Activated CD4-positive, alpha-beta T cell treated with anti-CD3 and anti-CD28 coated beads, Interleukin-2, amount 50 U/mL, for 4 hours (primary cell): ENCODE measurements at regions not wholly inside any gene's neighbourhood (a gene's known extent, or its start where the extent isn't known, plus 50 kb on each side); places are given as distances from the start of the nearest gene placed in this dataset.

Experiments used
- DNase-seq, 2 experiments: peaks; one replicate each; pipeline ENCODE4 v3.0.0-alpha.2; 2020

DNA sequence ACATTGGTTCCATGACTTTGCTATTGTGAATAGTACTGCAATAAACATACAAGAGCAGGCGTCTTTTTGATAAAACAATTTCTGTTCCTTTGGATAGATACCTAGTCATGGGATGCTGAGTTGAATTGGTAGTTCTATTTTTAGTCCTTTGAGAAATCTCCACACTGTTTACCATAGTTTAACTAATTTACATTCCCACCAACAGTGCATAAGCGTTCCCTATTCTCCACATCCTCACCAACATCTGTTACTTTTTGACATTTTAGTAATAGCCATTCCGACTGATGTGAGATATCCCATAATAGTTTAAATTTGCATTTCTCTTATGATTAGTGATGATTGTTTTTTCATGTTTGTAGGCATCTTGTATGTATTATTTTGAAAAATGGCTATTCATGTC lies 707.0 kb downstream of the SORCS1 start:
- DNase-seq: no peak

- DNase-seq: no peak
Observed at GRCh38 chr10:106454233-106454632, 710.3 kb downstream of the SORCS1 start.

- DNase-seq: no peak
Observed at GRCh38 chr10:106450966-106451365, 713.5 kb downstream of the SORCS1 start.

GRCh38 chr10:106446920-106447319 lies 717.6 kb downstream of the SORCS1 start:
- DNase-seq: no peak

DNA sequence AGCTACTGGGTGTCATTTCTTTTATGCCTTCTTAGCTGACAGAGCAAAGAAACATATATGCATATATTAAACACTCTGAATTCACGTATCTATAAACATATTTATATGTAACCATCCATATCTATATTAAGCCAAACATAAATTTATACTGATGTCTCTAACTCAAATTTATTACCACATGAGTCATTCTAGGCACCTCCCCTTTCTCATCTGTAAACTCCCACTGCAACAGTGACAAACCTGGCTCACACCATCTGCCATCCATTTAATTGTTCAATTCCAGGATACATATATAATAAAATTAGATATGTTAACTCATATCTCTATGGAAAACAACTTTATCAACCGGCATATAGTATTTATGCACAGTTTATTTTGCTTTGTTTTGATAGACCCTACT lies 722.3 kb downstream of the SORCS1 start:
- no peak for DNase-seq

DNA sequence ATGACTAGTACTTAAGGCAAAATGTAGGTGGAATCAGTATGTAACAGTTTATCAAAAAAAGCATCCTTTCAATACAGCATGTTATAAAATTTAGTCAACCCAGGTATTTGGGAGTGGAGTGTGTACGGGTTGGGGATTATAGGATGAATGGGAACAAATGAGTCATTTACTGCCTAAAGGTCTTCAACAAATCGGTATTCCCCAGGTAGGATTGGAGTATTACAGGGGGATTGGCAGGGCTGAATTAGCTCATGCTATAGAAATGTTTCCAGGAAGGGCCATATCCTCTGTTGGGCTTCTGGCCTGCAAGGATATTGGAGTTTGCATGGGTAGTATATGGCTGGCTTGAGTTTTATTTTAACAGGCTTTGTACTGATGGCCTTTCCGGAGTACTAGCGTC lies 723.7 kb downstream of the SORCS1 start:
- no peak for DNase-seq

DNA sequence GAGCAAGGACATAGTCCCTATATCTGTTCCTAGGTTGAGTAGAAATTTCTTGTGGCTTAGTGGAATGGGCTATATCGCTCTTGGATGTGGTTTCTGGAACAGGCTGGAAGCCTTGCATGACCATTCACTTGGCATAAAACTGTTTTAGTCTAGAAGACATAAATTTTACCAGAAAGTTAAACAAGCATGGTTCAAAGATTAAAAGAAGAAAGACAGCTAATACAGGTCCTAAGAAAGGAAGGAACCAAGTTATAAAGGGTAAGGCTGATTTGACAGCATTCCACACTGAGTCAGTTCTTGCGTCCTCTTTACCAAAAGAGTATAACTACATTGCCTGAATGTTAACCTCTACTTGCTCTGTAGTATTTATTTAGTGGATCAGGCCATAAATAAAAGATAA lies 724.2 kb downstream of the SORCS1 start:
- DNase-seq: no peak

DNA sequence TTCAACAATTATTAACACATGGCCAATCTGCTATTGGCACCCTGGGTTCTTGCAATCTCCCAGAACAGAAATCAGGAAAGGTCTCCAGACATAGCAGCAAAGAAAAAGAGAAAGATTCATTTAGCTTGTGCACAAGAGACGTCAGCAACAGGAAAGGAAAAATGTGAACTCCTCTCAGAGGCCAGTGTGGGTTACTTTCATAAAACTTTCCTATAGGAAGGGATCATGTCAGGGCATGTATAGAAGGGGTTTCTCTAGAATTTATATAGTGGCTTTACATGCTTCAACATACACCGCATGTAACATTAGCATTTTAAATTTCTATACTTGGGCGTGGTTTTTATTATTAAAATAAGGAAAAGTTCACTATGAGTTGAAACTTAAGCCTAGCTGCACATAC lies 725.1 kb downstream of the SORCS1 start:
- no peak for DNase-seq

DNA sequence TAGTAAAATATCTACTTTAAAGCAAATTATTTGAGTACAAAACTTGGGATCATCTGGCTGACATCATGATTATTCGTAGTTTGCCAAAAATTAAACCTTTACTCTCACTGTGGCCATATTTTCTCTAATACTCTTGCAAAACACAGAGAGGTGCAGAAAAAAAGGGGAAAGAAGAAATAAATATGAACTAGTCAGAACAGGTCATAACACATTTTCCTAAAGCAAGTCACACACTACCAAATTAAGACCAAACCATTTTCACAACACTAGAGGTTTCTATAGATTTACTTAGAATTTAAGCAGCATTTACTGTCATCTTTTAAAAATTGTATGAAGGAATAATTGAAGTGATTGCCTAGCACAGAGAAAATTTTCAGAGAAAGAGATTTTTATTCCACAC lies 726.1 kb downstream of the SORCS1 start:
- no peak for DNase-seq

DNA sequence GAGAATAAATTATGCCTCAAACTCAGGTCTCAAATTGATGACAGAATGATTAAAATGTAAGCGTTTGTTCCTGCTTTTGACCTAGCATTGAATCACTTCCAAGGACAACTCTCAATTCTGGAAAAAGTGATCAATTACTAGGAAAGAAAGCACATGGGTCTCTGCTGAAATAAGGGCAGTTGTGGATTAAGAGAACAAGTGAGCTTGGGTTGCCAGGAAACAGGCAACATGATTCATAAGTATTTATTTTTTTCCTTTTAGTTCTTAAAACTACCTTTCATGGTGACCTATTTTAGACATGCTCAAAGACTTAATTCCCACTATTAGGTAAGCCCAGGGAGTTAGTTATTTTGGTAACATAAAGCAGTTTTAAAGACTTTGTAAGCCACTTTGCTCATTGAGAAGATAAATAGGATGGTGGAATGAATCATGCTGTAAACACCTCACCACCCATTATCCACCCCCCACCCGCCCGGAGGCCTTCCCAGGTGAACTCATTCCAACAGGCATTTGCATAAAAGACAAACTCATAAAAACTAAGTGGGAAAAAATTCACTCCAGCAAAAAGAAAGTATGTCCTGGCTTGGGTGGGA lies 728.3 kb downstream of the SORCS1 start:
- no peak for DNase-seq

DNA sequence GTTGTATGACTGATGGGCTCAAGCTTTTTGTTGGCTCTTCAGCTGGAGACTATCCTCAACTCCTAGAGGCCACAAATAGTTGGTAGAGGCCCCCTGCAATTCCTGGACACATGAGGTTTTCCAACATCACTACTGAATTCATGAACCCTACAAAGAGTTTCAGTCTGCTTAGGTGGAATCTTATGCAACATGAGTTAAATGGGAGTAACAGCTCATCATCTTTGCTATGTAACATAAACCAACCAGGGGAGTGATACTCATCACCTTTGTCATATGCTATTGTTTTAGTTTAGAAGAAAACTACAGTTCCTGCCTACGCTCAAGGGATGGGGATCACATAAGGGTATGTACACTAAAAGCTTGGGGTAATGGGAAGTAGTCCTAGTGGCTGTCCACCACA lies 729.4 kb downstream of the SORCS1 start:
- DNase-seq: no peak

- no peak for DNase-seq
Observed at GRCh38 chr10:106424981-106425380, 739.5 kb downstream of the SORCS1 start.

- no peak for DNase-seq
Observed at GRCh38 chr10:106424054-106424453, 740.5 kb downstream of the SORCS1 start.

DNA sequence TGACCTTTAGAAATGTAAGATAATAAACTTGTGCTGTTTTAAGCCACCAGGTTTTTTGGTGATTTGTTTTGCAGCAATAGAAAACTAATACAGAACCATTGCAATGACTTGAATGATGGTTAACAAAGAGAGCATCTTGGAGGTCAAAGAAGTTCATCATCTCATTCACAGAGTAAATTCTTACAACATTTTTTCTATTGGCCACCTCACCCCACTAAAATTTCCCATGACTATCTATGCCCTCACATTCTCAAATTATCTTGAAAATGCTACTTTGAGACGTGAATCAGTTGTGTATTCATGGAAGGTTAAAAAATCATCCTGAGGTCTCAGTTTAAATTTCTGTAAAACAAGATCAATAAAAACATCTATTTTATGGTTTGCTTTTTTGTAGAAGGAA lies 754.2 kb downstream of the SORCS1 start:
- DNase-seq: no peak

DNA sequence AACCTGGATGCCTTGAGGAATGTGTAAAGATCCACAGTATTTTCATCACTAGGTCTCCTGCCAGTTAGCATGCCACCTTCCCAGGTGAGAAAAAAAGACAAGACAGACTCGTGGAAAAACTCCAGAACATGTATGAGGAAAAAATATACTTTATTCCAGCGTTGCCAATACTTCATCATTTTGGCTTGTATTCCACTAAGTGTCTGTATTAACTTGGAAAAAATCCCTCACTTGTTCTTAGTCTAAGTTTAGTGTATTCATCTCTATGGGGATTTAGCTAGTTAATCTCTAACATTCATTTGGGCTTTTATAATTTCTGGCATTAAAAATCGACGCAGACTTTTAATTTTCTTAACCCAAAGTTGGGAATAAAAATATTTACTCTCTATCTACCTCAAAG lies 759.4 kb downstream of the SORCS1 start:
- no peak for DNase-seq

DNA sequence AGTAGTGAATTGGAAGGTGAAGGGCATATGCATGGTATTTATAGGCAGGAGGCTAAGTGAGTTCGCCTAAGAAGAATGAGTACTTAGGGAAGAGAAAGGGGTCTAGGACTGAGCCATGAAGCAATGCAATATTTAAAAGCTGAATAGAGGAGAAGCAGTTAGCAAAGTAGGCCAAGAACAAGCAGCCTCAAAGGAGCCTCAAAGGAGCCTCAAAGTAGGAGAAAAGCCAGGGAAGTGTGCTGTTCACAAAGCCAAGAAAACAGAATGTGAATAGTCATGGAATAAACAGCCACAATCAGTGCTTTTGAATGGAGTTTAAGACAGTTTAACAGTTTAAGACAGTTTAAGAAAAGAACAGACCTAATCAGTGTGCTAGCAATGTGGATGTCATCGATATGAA lies 762.0 kb downstream of the SORCS1 start:
- DNase-seq: no peak

DNA sequence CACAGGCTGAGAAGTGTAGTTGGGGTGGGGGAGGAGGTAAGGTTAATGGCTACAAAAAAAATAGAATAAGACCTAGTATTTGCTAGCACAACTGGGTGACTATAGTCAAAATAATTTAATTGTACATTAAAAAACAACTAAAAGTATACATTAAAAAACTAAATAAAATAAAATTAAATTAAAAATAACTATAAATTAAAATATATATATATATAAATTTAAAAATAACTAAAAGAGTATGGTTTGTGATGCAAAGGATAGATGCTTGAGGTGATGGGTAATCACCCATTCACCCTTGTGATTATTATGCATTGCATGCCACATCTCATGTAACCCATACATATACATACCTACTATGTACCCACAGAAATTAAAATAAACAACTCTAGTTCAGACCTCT lies 762.5 kb downstream of the SORCS1 start:
- DNase-seq: no peak

DNA sequence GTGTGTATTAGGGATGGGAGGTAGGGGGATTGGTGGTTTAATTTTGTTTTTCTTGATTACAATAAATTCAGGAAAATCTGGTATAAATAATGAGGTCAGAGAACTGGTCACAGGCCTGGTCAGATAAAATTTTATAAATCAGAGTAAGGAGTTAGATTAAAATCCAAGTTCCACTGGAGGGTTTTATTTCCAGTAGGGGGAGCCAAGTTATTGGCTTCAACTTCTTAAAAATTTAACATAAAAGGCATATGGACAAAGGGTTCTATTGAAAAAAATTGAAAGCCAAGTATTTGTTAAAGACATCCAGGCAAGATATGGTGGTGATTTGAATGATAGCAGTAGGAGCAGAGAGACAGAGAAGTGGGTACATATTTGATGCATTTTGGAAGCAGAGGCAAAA lies 763.3 kb downstream of the SORCS1 start:
- DNase-seq: no peak

DNA sequence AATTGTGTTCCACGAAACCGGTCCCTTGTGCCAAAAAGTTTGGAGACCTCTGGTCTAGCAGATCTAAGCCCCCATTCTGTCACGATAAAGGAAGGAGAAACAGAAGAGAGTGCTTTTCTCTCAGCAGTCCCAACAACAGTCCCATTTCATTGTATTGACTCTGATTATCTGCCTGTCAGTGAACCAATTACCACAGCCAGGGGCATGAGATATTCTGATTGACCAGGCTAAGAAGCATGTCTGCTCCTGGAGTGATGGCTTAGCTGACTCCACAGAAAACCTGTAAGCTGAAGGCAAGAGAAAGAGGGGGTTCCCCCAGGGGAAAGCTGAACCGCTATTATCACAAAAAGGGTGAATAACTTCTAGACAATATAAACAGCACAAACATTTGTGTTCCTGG lies 765.4 kb downstream of the SORCS1 start:
- DNase-seq: no peak

- no peak for DNase-seq
Observed at GRCh38 chr10:106396192-106396591, 768.3 kb downstream of the SORCS1 start.

DNA sequence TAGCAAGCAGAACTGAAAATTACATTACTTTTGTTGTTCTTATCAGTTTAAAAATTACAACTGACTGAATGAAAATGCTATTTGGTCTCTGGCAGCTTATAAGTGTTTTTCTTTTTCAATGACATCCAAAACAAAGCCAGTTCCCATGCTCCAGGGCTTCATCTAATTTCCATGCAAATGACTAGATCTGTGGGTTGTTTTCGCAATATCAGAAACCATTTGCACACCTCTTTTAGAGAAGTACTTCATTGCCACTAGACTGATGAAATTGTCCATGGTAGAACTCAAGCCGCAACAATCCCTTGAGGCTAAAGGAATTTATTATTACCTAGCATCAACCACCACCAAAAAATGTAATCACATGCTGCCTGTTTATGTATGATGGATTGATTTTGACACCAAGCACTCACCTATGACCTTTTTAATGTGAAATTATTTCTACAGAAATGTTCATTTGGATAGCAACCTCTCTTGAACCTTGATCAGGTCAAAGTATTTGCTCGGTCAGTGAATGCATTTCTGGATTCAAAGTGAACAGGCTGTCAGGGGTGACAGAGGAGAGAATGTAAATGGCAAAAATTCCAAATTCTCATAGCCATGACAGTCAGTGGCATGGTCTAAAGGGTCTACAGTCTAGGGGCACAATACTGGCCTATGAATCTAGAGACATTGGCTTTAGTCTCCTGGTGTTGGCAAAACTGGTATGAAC lies 769.3 kb downstream of the SORCS1 start:
- no peak for DNase-seq

GRCh38 chr10:106392778-106393177 lies 771.7 kb downstream of the SORCS1 start:
- DNase-seq: no peak

DNA sequence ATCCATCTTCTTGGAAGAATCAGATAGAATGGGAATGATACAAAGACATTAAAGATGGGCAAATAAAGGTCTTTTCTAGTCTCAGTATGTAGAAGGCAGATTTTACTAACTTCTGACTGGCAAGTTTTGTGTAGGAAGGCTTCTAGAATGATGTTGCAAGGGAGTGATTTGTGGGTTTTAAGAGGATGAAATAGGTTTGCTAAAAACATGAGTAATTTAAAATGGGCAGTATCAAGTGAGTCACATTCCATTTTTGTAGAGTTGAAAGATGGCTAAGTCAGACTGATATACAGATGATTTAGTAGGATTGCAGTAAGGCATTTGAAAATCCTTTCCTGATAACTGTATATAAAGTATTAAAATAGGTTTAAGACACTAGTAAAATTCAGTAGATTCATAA lies 777.4 kb downstream of the SORCS1 start:
- DNase-seq: no peak

- DNase-seq: no peak
Observed at GRCh38 chr10:106384496-106384895, 780.0 kb downstream of the SORCS1 start.

DNA sequence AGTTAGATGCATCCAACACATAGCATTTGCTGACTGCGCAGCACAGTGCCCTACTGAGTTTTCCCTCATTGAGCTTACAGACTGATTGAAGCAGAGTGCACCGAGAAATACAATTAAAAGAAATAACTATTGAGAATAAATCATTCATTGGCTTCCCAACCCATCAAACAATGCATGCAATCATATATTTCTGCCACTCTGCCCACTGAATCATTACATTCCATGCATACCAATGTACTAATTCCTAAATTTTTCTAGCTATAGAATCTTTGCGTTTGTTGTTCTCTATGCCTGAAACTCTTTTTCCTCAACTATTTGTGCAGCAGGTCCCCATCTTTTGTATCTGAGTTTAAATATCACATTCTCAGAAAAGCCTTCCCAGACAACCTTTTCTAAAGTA lies 783.8 kb downstream of the SORCS1 start:
- DNase-seq: no peak
